GM12872 (cell line): ENCODE measurements at regions not wholly inside any gene's neighbourhood (a gene's known extent, or its start where the extent isn't known, plus 50 kb on each side); places are given as distances from the start of the nearest gene placed in this dataset.
A peak's percentile ranks its signal among the peaks of the same experiment; 100 is the strongest.

Experiments
- TF ChIP-seq, protein P1 (sequence below): IDR thresholded peaks from 3 replicates; pipeline ENCODE4 v1.5.1; 2011; ENCODE audit warnings: low read depth, mild to moderate bottlenecking, low read length, moderate library complexity; ENCODE audit not compliant: insufficient read depth

DNA sequence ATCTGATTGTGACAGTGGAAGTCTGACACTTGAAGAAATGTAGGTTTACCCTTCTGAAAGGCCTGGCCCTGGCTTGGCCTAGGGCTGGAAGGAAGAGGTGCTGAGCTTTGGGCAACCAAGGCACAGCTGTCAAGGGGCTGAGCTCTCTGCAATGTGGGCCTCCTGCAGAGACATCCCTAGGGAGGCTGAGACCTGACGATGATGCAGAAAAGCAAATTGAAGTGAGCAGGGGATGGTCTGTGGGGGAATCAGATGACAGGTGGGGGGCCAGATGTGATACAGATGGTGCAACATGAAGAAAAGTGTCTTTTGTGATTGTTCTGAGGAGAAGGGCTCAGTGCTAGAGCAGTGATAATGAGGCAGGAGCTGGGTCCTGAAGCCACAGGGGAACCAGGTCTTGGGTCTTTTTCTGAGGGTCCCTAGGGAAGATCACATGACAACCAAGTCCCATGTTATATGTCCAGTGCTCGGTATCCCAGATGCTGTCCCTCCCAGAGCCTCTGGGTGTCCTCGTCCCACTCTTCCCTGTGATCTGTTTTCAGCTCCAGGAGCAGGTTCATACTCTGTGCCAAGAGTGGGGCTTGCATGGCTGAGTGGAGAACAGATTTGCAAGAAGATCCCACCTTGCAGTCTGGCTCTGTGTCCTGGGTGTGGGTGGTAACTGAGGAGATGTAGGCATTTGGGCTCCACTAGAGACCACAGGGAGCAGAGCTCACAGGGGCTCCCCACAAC lies 79.9 kb upstream of the VPREB1 start:
- TF ChIP-seq, protein P1, sequence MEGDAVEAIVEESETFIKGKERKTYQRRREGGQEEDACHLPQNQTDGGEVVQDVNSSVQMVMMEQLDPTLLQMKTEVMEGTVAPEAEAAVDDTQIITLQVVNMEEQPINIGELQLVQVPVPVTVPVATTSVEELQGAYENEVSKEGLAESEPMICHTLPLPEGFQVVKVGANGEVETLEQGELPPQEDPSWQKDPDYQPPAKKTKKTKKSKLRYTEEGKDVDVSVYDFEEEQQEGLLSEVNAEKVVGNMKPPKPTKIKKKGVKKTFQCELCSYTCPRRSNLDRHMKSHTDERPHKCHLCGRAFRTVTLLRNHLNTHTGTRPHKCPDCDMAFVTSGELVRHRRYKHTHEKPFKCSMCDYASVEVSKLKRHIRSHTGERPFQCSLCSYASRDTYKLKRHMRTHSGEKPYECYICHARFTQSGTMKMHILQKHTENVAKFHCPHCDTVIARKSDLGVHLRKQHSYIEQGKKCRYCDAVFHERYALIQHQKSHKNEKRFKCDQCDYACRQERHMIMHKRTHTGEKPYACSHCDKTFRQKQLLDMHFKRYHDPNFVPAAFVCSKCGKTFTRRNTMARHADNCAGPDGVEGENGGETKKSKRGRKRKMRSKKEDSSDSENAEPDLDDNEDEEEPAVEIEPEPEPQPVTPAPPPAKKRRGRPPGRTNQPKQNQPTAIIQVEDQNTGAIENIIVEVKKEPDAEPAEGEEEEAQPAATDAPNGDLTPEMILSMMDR: 0 out of 3 replicates have a peak, but pooled peaks have one; percentile 16

DNA sequence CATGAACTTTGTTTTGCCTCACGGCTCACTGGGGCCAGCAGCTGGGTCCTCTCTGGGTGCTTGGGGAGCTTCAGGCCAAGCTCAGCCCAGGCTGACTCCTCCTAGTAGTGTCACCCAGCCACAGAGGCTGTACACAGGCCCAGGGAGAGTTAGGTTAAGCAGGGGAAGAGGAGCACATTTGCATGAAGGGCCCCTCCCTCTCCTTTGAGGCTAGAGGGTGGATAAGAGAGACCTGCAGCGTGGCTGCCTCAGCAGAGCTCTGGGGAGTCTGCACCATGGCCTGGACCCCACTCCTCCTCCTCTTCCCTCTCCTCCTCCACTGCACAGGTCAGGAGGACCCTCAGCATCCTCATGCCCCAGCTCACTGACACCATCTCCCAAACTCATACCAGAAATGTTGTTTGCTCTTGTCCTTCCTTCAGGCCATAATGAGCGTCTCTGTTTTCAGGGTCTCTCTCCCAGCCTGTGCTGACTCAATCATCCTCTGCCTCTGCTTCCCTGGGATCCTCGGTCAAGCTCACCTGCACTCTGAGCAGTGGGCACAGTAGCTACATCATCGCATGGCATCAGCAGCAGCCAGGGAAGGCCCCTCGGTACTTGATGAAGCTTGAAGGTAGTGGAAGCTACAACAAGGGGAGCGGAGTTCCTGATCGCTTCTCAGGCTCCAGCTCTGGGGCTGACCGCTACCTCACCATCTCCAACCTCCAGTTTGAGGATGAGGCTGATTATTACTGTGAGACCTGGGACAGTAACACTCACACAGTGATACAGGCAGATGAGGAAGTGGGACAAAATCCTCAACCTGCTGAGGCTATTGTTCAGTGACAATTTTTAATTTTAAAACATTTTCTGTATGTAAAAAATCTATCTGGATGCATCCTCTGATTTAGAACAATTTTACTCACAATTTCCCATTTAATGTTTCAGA lies 82.4 kb upstream of the VPREB1 start:
- TF ChIP-seq, protein P1: no peak

DNA sequence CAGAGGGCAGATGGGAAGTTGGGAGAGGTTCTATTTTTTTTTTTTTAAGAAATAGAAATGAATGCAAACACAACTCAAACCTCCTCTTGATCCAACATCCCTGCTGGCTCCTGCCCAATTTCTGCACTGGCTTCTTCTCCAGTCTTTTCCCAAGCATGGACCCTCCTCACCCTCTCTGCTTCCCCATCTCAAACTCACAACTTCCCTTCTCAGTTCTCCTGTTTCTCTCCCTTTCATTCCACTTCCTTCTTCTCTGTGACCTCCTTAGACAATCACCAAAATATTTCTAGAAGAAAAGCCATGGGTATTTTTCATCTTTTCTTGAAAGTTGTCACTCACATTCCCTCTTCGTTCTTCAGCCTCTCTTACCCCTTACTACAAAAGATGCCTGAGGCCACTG lies 85.2 kb upstream of the VPREB1 start:
- TF ChIP-seq, protein P1: no peak

DNA sequence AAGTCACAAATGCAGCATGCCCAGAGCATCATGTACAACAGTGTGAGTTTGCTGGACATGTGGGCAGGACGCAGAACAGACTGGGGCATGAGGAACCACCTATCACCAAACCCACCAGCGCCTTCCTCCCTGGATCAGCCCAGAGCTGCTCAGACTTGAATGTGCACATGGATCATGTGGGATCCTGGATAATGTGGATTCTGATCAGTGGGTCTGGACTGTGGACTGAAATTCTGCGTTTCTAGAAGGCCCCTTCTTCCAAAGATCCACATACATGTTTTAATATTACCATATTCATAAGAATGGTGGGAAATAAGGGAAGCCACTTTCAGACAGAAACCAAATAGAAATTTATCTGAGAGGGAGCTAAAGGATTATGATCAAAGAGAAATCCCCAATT lies 85.6 kb upstream of the VPREB1 start:
- TF ChIP-seq, protein P1: no peak

DNA sequence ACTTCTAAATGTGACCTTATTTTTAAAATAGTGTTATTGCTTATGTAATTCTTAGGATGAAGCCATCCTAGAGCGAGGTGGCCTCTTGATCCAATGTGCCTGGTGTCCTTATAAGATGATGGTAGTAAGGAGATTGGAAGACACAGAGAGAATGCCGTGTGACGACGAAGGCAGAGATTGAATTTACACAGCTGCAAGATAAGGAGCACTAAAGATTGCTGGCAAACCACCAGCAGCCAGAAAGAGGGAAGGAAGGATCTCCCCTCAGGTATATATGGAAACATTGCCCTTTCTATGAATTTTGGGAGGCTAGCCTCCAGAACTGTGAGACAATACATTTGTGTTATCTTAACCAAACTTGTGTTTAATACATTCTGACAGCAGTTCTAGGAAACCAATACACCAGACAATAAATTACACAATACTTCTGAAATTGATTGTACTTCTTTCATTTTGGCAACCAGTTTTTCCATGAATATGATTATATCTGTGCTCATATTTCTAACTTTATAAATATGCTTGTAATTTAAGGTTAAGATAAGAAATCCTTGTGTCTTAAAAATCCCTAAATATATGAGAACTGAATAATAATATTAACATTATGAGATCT lies 86.3 kb upstream of the VPREB1 start:
- TF ChIP-seq, protein P1: no peak

DNA sequence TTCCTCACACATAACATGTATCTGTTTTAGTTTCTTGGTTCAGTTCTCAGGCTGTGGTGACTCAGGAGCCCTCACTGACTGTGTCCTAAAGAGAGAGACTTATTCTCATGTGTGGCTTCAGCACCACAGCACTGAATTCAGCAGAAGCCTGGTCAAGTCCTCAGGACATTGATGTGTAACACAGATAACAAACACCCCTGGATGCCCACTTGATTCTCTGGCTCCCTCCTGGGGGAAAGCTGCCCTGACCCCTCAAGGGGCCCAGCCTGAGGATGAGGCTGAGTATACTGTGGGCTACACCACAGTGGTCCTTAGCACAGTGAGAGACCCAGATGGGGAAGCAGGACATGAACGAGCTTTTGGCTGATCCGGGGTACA lies 87.2 kb upstream of the VPREB1 start:
- TF ChIP-seq, protein P1: no peak

DNA sequence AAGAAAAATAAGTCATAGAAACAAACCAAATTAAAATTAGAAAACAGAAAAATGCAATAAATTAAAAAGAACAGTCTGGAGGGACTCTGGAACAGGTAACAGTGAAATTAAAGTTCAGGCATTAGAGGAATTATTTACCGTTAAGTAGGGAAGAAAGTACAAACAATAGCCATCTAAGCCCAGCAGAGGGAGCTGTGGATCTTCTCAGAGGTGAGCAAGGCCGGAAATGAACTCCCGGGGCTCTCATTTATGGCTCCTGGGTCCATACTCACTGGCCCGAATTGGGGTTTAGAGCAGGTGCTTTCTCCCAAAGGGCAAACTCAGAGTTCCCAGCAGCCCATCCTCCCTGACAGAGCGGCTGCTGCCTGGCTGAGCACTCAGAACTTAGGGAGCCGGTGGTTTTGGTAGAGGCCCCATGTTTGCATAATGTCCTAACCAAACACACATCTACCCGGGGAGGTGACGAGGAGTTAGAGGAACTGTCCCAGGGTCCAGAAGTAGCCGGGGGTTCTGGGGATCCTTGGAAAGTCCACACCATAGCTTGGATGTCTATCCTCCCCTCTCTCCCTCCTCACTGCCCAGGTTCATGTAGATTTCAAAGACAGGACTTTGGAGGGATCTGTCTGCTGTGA lies 87.8 kb upstream of the VPREB1 start:
- TF ChIP-seq, protein P1: peak; percentile 86
